HG02981 (cell line): ENCODE measurements at regions not wholly inside any gene's neighbourhood (a gene's known extent, or its start where the extent isn't known, plus 50 kb on each side); places are given as distances from the start of the nearest gene placed in this dataset.

Experiments
- ATAC-seq: cut with Tn5 transposase; IDR thresholded peaks from one replicate; pipeline ENCODE4 v1.9.1; 2021; ENCODE audit warnings: mild to moderate bottlenecking, moderate library complexity; ENCODE audit not compliant: unreplicated experiment

DNA sequence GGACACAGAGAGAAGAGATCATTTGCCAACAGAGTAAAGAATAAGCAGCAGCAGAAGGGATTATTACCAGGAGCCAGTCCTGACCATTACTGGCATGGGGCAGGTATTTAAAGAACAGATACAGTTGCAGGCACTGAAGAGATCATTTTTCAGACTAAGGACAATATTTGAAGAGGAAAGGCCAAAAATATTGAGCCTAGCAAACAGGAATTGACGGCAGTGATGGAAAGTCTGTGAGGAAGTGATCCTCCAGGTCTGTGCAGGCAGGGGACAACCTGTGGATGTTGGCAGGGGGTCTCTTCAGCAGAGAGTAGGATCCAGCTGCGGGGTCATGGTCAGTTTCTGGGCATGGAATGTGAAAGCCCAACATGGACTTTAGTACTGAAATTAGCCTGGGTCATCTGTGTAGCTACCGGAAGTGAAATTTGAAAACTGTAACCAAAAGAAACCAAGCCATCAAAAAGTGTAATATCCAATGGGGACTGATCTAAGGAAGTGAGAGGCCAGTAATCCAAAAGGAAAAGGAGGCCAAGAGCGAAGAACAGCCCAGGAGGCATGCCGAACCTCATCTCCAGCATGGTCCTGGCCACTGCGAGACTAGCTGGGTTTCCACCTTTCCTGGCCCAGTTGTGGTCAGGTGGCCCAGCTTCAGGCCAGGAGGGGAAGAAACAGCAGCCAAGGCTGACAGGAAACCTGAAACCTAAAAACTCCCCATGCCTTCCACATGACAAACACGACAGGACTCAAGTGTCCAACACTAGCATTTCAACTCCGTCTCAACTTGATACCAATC lies 115.1 kb upstream of the TNFAIP3 start:
- ATAC-seq = no peak

GRCh38 chr6:137754366-137754765 lies 112.7 kb upstream of the TNFAIP3 start:
- peak; percentile 58 for ATAC-seq

DNA sequence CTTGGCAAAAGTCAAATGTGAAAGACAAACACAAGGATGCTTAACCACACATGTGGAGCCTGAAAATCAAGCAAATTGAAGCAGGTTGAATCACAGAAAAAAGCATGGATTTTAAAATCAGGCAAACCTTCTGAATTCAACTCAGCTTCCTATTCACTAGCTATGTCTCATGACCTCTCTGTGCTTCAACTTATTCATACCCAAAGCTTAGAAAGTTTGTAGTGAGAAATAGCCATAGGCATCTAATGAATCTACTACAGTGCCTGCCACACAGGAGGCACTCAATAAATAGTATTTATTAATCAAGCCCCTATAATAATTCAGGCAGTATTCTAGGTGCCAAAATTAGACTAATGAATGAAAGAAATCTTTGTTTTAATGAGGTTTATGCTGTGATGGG lies 112.2 kb upstream of the TNFAIP3 start:
- ATAC-seq = peak; percentile 24

- no peak for ATAC-seq
Observed at GRCh38 chr6:137755284-137755683, 111.8 kb upstream of the TNFAIP3 start.

DNA sequence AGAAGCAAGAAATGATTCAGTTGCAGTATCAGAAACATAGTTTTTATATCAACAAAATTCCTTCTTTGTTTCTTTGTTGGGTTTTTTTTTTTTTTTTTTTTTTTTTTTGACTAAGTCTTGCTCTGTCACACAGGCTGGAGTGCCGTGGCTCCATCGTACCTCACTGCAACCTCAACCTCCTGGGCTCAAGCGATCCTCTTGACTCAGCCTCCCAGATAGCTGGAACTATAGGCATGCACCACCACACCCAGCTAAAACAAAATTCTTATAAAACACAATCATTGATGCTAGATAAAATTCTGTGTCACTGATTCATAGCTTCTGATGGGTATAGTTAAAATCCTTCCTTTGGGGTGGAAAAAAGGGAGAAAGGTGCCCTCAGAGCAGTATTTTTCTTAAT lies 110.3 kb upstream of the TNFAIP3 start:
- no peak for ATAC-seq

DNA sequence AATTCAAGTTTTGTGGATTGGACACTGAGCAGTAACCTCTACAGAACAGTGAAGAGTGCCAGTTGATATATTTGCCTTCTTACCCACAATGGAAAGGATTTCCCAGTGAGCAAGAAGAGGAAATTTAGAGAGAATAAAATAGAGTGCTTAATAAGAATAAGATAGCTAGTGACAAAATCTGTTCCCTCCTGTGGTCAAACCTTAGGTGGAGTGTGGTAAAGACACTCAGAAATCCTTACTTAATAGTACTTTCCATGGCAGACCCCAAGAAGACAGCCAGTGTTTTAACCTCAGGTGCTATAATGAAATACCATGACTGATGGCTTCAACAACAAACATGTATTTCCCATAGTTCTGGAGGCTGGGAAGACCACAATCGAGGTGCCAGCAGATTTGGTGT lies 108.4 kb upstream of the TNFAIP3 start:
- ATAC-seq = no peak

DNA sequence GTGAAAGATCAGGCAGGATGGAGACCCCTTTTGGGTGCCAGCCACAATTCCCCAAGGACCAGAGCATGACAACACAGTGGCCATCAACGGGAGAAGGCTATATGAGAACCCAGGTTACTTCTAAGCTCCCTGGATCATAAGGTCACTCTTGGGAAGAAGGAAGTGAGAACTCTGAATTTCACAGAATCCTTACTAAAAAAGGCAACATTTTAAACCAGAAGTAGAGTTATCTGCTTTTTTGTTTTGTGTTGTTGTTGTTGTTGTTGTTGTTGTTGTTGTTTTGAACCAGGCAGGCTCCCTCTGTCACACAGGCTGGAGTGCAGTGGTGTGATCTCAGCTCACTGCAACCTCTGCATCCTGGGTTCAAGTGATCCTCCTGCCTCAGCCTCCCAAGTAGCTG lies 107.4 kb upstream of the TNFAIP3 start:
- ATAC-seq = no peak

DNA sequence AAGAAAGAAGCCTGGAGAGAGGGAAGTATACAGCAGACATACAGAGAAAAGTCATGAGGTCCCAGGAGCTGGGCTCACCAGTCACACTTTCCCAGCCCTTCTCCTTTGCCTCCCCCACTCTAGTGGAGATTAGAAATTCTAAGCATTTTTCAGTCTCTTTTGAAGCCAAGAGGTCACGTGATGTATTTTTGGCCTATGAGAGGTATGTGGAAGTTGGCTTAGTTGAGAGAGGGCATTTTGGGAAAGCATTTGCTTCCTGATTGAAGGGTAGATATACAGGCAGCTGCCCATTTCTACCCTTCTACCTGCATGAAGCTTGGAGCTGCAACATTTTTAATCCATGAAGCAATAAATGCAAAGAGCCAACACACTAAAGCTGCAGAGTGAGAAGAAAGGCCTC lies 106.0 kb upstream of the TNFAIP3 start:
- no peak for ATAC-seq

GRCh38 chr6:137761487-137761886 lies 105.6 kb upstream of the TNFAIP3 start:
- ATAC-seq = no peak

GRCh38 chr6:137762168-137763090 lies 104.6 kb upstream of the TNFAIP3 start:
- ATAC-seq = no peak

- ATAC-seq = no peak
Observed at GRCh38 chr6:137763436-137763835, 103.6 kb upstream of the TNFAIP3 start.

DNA sequence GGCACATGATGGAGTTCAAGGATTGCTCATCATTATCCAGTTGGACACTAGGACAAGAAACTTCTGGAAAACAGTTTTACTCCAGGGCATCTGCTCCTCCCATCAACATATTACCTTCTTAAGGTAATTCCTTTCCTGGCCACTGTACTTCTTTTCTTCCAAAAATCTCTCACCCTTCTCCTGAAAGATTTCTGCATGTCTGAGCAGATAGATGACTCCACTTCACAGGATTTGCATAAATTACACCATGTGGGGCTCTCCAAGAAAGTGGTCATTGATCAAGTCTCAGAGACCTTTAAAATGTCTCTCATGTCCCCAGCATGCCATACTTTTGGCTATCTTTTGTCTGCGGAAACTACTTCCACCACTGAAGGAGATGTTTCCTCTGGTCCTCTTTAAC lies 103.2 kb upstream of the TNFAIP3 start:
- ATAC-seq = no peak

DNA sequence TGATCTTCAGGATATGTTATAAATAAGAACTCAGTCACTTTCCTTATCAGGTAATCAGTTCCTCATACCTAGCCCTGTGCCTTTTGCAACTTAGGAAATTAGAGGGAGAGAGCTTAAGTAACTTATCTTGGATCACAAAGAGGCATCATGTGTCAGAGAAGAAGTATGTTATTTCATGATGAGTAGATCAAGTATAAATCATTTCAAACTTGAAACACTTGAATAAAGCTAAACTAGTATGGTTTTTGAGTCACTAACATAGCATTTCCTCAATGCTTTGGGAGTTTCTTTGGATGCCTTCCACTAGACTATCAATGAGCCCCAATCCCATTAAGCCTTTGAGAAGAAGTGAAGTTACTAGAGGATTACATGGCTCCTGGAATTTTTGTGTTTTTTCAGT lies 102.6 kb upstream of the TNFAIP3 start:
- no peak for ATAC-seq

DNA sequence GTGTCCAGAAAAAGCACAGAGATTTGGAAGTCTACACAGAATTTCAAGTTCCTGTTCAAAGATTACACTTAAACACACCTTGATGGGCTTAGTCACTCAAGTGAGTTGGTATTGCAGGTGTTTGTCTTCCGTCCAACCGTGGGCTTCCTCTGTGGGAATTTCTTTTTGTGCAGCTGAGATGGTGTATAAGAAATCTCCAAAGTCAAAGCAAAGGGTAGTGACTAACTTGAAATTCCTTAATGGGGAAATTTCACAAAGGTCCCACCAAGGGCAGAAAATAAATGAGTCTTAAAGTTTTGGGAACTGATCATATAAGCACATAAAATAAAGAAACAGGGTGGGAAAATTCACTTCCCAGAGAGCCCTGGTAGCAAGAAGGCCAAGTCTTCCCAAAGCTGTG lies 102.0 kb upstream of the TNFAIP3 start:
- ATAC-seq = no peak

- ATAC-seq = no peak
Observed at GRCh38 chr6:137766596-137767370, 100.3 kb upstream of the TNFAIP3 start.

- no peak for ATAC-seq
Observed at GRCh38 chr6:137767465-137767864, 99.6 kb upstream of the TNFAIP3 start.

DNA sequence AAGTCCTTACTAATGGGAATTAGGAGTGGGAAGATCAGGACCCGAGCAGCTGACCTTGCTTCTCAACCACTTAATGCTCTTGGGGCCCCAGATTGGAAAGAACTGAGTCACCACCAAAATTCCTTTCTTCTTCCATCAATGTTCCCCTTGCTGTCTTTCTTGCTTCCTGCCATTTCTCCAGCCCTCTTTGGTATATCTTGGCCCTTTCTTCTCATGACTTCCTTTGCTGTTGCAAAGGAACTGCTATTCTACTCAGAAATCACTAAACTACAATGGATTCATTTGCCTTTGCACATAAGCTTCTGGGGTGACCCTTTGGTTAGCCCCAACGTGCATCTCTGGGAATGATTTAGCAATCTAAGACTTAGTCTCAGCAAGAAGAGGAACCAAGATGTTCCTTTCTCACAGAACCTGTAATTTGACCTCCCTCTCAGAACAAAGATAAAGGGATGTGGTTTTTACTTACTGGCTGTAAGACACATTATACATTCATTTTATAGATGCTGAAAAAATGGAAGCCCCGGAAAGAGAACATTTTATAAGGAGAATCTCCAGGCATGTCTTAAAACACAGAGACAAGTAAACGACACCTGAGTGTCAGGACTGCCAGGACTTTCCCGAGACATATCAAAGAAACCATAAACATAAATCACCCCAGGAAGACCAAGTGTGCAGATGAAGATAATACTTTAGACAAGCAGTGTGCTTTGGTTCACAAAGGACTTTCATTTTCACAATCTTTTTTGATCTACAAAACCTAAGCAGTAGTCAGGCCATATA lies 99.0 kb upstream of the TNFAIP3 start:
- peak; percentile 83 for ATAC-seq

- ATAC-seq = no peak
Observed at GRCh38 chr6:137768935-137769334, 98.1 kb upstream of the TNFAIP3 start.

DNA sequence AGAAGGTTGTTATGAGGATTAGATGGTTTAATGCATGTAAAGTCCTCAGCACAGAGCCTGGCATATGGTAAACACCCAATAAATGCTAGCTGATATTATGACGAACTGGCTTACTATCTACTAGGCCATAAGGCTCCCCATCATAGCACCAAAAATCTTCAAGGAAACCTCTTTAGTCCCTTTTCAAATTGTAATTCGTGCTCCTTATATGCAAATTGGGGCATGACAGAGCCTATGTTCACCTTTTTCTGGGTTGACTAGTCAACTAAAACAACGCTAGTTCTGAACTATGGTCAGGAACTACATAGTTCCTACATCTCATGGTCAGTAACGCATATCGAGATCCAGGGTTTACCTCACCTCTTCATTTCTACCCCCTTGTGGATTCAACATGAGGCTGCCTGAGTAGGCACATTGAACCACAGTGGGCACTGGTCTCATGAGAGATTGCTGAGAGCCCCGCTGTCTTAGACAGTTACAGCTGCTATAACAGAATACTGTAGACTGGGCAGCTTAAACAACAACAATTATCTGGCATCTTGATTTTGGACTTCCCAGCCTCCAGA lies 97.2 kb upstream of the TNFAIP3 start:
- peak; percentile 33 for ATAC-seq
